ENCODE measurements at regions not wholly inside any gene's neighbourhood (a gene's known extent, or its start where the extent isn't known, plus 50 kb on each side); places are given as distances from the start of the nearest gene placed in this dataset.

DNA sequence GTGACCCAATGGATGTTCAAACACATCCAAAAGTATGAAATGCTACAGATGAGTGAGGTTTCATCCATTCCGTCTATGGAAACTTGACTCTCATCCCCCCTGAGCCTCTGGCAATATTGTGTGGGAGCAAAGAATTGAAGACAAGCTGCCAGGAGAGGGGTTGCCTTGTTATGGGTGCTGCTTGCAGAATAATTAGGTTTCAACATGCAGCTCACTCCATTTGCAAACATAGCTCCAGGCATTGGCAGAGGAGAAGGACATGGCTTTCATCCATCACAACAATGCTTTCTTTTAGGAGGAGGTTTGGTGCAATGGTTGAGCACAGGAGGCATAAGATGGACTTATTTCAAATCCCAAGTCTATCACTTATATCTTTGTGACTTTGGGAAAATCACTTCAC, 220.7 kb upstream of the SRRM4 start:
- Histone ChIP-seq H3K4me3 (ENCODE audit: low read depth, low read length) (no peak overlapping the region), H3K4me1 (ENCODE audit: control insufficient read depth, insufficient read depth, low read length) (no peaks in the 10 kb centered on the region), H3K36me3 (ENCODE audit: control insufficient read depth, insufficient read depth, low read length) (no peaks in the 10 kb centered on the region), H3K9me3 (ENCODE audit: control insufficient read depth, insufficient read depth, low read depth, low read length) (no peaks in the 10 kb centered on the region), H3K27ac (ENCODE audit: low read depth, low read length) (no peak overlapping the region), H3K27me3 (ENCODE audit: control insufficient read depth, insufficient read depth, low read length) (no peaks in the 10 kb centered on the region), H3K9ac (ENCODE audit: low read length) (no peak overlapping the region)

DNA sequence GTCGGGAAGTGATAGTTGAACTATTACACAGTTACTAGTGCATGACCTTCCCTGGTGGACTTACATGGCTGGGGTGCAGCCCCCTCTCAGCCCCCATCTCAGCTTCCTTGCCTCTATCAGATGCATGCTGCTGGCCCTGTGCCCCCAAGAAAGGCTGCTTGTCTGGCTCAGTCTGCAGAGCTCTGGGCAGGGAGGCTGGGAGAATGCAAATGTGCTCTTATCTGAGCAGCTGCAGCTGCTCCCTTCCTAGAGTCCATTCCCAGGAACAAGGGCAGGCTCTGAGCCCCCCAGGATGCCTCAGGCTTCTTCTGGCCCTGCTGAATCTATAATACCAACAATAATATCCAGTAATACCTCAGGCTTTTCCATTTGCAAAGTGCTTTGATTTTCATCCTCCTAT, 218.1 kb upstream of the SRRM4 start:
- no peak overlapping the region for H3K27ac ChIP-seq (ENCODE audit: low read depth, low read length)
- peaks cover 1% of the 10 kb centered on the region; the same call in 1 of the 2 replicates for H3K27me3 ChIP-seq (ENCODE audit: control insufficient read depth, insufficient read depth, low read length)
- H3K4me1 ChIP-seq (ENCODE audit: control insufficient read depth, insufficient read depth, low read length), result no peaks in the 10 kb centered on the region
- H3K9ac ChIP-seq (ENCODE audit: low read length), result no peak overlapping the region
- H3K36me3 ChIP-seq (ENCODE audit: control insufficient read depth, insufficient read depth, low read length), result no peaks in the 10 kb centered on the region
- H3K4me3 ChIP-seq (ENCODE audit: low read depth, low read length), result no peak overlapping the region
- no peaks in the 10 kb centered on the region for H3K9me3 ChIP-seq (ENCODE audit: control insufficient read depth, insufficient read depth, low read depth, low read length)

DNA sequence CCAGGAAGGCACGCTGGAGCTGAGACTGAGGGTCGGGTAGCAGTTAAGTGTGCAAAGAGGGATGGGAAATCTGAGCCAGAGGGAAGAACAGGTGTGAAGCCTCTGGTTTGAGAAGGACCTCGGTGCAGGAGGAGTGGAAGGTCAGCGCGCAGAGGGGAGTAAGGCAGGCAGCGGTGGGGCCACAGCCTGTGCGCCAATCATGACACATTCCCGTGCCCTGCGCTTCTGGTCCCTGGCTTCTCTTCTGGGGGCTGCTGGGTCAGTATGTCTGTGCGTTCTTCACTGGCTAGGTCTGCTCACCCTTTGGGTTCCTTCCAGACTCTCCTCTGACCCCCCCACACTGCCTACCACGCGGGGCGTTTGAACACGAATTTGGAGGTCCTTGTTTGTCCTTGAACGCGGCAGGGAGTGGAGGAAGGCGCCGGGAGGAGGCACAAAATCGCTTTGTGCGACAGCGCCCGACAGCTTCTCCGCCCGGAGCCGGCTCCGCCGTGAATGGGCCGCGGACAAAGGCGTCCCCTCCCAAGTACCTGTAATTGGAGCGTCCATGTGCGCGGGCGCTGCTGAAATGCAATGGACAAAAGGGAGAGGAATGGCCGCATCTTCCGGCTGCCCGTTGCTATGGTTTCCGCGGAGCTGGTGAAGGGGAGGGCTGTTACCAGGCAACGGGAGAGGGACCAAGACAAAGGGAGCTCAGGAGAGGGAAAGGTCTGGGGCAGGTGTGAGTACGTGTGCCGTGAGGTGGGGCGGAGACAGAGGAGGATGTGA, 207.2 kb upstream of the SRRM4 start:
- Histone ChIP-seq H3K4me1 (ENCODE audit: control insufficient read depth, insufficient read depth, low read length) (peaks cover 20% of the 10 kb centered on the region; the same call in 1 of the 2 replicates), H3K36me3 (ENCODE audit: control insufficient read depth, insufficient read depth, low read length) (no peaks in the 10 kb centered on the region), H3K27me3 (ENCODE audit: control insufficient read depth, insufficient read depth, low read length) (peaks cover 79% of the 10 kb centered on the region), H3K27ac (ENCODE audit: low read depth, low read length) (no peak overlapping the region), H3K4me3 (ENCODE audit: low read depth, low read length) (peak overlapping the region; percentile 58), H3K9me3 (ENCODE audit: control insufficient read depth, insufficient read depth, low read depth, low read length) (no peaks in the 10 kb centered on the region), H3K9ac (ENCODE audit: low read length) (peak overlapping the region; percentile 27)

DNA sequence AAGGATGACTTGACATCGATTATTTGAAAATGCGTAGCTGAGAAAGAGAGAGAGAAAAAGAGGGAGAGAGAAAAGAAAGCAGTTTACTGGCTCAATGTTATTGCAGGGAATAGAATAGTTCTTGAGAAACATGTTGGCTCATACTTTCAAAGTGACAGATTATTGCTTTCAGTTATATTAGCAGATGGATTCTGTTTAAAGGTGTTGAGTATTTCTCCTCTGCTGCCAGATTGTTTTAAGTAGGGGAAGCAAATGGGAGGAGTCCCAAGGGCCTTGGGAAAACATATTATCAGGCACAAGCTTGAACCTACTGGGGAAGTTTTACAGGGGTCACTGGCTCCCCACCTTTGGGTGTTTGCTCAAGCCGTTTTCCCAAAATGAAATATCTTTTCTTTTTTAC, 203.8 kb upstream of the SRRM4 start:
- Histone ChIP-seq H3K27me3 (ENCODE audit: control insufficient read depth, insufficient read depth, low read length) (peaks cover 61% of the 10 kb centered on the region), H3K9me3 (ENCODE audit: control insufficient read depth, insufficient read depth, low read depth, low read length) (no peaks in the 10 kb centered on the region), H3K4me1 (ENCODE audit: control insufficient read depth, insufficient read depth, low read length) (peaks cover 24% of the 10 kb centered on the region; the same call in 1 of the 2 replicates), H3K9ac (ENCODE audit: low read length) (no peak overlapping the region), H3K27ac (ENCODE audit: low read depth, low read length) (no peak overlapping the region), H3K4me3 (ENCODE audit: low read depth, low read length) (no peak overlapping the region), H3K36me3 (ENCODE audit: control insufficient read depth, insufficient read depth, low read length) (no peaks in the 10 kb centered on the region)

DNA sequence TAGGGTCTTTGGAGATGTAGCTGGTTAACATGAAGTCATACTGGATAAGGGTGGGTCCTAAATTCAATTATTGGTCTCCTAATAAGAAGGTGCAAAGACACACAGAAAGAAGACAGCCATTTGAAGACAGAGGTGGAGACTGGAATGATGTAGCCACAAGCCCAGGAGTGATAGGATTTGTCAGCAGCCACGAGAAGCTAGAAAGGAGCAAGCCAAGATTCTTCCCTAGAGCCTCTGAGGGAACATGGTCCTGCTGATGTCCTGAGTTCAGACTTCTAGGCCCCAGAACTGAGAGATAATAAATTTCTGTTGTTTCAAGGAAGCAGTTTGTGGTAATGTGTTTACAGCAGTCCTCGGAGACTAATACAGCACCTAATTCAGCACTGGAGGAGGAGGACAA, 203.3 kb upstream of the SRRM4 start:
- Histone ChIP-seq H3K27ac (ENCODE audit: low read depth, low read length) (no peak overlapping the region), H3K27me3 (ENCODE audit: control insufficient read depth, insufficient read depth, low read length) (peaks cover 55% of the 10 kb centered on the region), H3K4me1 (ENCODE audit: control insufficient read depth, insufficient read depth, low read length) (peaks cover 25% of the 10 kb centered on the region; the same call in 1 of the 2 replicates), H3K9me3 (ENCODE audit: control insufficient read depth, insufficient read depth, low read depth, low read length) (no peaks in the 10 kb centered on the region), H3K9ac (ENCODE audit: low read length) (no peak overlapping the region), H3K4me3 (ENCODE audit: low read depth, low read length) (no peak overlapping the region), H3K36me3 (ENCODE audit: control insufficient read depth, insufficient read depth, low read length) (no peaks in the 10 kb centered on the region)

DNA sequence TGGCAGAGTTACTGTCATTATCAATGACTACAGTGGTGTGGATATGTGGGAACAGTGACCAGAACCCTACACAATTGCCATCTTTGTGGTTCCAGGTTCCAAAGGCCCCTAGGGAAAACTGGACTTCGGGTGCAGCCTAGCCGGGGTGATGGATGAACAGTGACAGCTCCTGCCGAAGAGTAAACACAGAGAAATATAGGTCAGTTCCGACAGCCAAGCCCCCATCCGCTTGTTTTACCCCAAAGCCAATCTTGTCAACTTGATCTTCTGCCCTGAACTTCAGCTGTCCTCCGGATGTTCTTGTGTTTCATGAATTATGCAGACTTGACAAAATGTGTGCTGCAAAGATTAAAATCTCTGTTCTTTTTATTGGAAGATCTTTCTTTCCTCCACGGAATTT, 200.4 kb upstream of the SRRM4 start:
- Histone ChIP-seq H3K4me3 (ENCODE audit: low read depth, low read length) (no peak overlapping the region), H3K9me3 (ENCODE audit: control insufficient read depth, insufficient read depth, low read depth, low read length) (no peaks in the 10 kb centered on the region), H3K9ac (ENCODE audit: low read length) (no peak overlapping the region), H3K27ac (ENCODE audit: low read depth, low read length) (no peak overlapping the region), H3K36me3 (ENCODE audit: control insufficient read depth, insufficient read depth, low read length) (no peaks in the 10 kb centered on the region), H3K27me3 (ENCODE audit: control insufficient read depth, insufficient read depth, low read length) (peaks cover 34% of the 10 kb centered on the region), H3K4me1 (ENCODE audit: control insufficient read depth, insufficient read depth, low read length) (peaks cover 16% of the 10 kb centered on the region; the same call in 1 of the 2 replicates)

DNA sequence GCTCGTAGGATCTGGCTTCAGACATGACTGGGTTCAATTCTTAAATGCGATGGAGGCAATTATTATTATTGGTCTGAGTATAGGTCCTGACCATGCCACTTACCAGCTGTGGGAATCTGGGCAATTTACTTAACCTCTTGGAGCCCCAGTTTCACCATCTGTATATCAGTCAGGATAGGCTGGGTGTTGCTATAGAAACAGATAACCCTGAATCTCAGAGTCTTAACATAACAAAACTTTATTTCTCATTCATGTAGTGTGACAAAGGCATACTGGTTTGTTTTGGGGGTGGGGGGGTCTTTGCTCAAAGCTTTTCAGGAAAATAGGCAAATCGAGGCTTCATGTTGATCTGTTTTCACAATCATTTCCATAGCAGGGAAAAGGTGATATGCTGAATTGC, 199.6 kb upstream of the SRRM4 start:
- Histone ChIP-seq H3K27me3 (ENCODE audit: control insufficient read depth, insufficient read depth, low read length) (peaks cover 27% of the 10 kb centered on the region; the same call in 1 of the 2 replicates), H3K36me3 (ENCODE audit: control insufficient read depth, insufficient read depth, low read length) (no peaks in the 10 kb centered on the region), H3K4me3 (ENCODE audit: low read depth, low read length) (no peak overlapping the region)

DNA sequence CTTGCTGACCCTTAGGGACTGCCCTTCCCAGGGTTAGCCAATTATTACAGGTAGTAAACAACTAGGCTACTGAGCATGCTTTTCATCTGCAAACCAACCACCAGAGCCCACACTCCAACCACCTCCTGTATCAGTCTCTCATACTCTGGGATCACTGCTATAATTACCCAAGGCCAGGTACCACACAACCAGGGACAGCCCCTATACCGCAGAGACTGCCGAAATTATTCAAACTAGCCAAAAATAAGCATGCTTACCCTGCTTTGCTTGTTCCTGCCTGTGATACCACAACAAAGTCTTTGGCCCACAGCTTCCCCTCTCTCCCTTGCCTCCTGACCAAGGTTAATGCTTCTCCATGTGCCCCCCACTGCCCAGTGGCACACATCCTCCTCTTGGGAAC, 197.6 kb upstream of the SRRM4 start:
- no peak overlapping the region for H3K27ac ChIP-seq (ENCODE audit: low read depth, low read length)
- peaks cover 8% of the 10 kb centered on the region; the same call in 1 of the 2 replicates for H3K27me3 ChIP-seq (ENCODE audit: control insufficient read depth, insufficient read depth, low read length)
- H3K36me3 ChIP-seq (ENCODE audit: control insufficient read depth, insufficient read depth, low read length), result no peaks in the 10 kb centered on the region
- H3K4me3 ChIP-seq (ENCODE audit: low read depth, low read length), result no peak overlapping the region
- peaks cover 16% of the 10 kb centered on the region; the same call in 1 of the 2 replicates for H3K4me1 ChIP-seq (ENCODE audit: control insufficient read depth, insufficient read depth, low read length)
- no peak overlapping the region for H3K9ac ChIP-seq (ENCODE audit: low read length)
- no peaks in the 10 kb centered on the region for H3K9me3 ChIP-seq (ENCODE audit: control insufficient read depth, insufficient read depth, low read depth, low read length)

More for the DNA sequence above, 199.6 kb upstream of the SRRM4 start:
- no peaks in the 10 kb centered on the region for H3K9me3 ChIP-seq (ENCODE audit: control insufficient read depth, insufficient read depth, low read depth, low read length)
- peaks cover 16% of the 10 kb centered on the region; the same call in 1 of the 2 replicates for H3K4me1 ChIP-seq (ENCODE audit: control insufficient read depth, insufficient read depth, low read length)
- no peak overlapping the region for H3K27ac ChIP-seq (ENCODE audit: low read depth, low read length)
- H3K9ac ChIP-seq (ENCODE audit: low read length), result no peak overlapping the region

DNA sequence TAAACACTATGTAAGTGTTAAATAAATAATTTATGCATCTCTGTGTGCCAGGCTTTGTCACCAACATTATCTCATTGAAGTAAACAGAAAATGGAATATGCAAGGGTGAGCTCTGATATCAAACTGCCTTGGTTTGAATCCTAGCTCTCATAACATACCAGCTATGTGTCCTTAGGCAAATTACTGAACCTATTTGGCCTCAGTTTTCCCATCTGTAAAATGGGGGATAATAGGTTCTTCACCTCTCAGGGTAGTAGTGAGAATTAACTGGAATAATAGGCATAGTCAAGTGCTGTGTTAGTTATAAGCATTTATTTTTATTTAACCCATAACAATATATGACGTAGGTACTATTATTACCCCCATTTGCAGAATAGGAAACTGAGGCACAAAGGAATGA, 190.8 kb upstream of the SRRM4 start:
- no peak overlapping the region for H3K4me3 ChIP-seq (ENCODE audit: low read depth, low read length)
- H3K36me3 ChIP-seq (ENCODE audit: control insufficient read depth, insufficient read depth, low read length), result no peaks in the 10 kb centered on the region
- H3K4me1 ChIP-seq (ENCODE audit: control insufficient read depth, insufficient read depth, low read length), result no peaks in the 10 kb centered on the region
- no peak overlapping the region for H3K9ac ChIP-seq (ENCODE audit: low read length)
- H3K27ac ChIP-seq (ENCODE audit: low read depth, low read length), result no peak overlapping the region
- H3K9me3 ChIP-seq (ENCODE audit: control insufficient read depth, insufficient read depth, low read depth, low read length), result no peaks in the 10 kb centered on the region
- H3K27me3 ChIP-seq (ENCODE audit: control insufficient read depth, insufficient read depth, low read length), result no peaks in the 10 kb centered on the region; the same call in none of the 2 replicates

DNA sequence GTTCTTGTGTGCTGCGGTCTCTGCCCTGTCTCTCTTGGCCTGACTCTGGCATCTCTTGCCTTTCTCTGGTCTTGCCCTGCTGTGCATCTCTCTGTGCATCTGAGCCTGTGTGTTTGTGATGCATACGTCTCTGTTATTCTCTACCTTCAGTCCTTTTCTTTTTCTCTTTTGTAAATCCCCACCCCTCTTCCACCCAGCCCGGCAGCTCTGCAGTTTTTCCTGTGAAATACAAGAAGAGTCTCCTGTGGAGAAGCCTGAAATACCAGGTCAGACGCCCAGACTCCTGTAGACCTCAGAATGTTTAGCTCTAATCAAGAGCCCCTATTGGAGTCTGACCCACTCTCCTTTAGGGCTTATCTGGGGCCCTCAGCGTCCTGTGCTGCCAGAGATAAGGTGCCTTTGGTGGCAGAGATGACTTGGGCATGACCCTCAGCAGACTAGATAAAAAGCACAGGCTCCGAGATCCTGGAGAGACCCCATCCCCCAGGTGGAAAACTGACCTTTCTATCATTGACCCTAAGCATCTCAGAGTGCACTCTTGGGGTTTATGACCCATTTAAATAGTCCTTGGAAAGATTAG, 167.5 kb upstream of the SRRM4 start:
- Histone ChIP-seq H3K4me3 (ENCODE audit: low read depth, low read length) (no peak overlapping the region), H3K27ac (ENCODE audit: low read depth, low read length) (no peak overlapping the region)

DNA sequence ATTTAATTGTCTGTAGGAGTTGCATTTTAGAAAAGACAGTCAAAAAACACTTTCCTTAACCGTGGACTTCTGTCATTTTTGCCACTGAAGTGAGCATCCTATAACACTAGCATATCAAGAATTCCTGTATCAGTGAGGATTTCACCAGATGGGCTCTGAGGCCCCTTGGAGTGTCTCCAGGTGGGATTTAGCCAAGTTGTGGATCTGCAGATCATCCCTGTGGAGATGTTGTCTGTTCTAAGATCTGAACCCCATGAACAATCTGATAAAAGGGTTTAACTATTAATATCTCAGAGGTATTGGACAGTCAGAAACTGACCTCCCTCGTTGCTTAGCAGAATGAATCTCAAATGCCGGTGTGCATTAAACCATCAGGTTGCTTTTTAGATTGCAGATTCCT, 165.0 kb upstream of the SRRM4 start:
- H3K9me3 ChIP-seq (ENCODE audit: control insufficient read depth, insufficient read depth, low read depth, low read length), result no peaks in the 10 kb centered on the region
- peaks cover 7% of the 10 kb centered on the region; the same call in 1 of the 2 replicates for H3K4me1 ChIP-seq (ENCODE audit: control insufficient read depth, insufficient read depth, low read length)
- no peaks in the 10 kb centered on the region for H3K27me3 ChIP-seq (ENCODE audit: control insufficient read depth, insufficient read depth, low read length)
- no peak overlapping the region for H3K4me3 ChIP-seq (ENCODE audit: low read depth, low read length)
- no peak overlapping the region for H3K9ac ChIP-seq (ENCODE audit: low read length)
- H3K36me3 ChIP-seq (ENCODE audit: control insufficient read depth, insufficient read depth, low read length), result no peaks in the 10 kb centered on the region
- H3K27ac ChIP-seq (ENCODE audit: low read depth, low read length), result no peak overlapping the region

More for the DNA sequence above, 167.5 kb upstream of the SRRM4 start:
- no peak overlapping the region for H3K9ac ChIP-seq (ENCODE audit: low read length)
- H3K36me3 ChIP-seq (ENCODE audit: control insufficient read depth, insufficient read depth, low read length), result no peaks in the 10 kb centered on the region
- H3K4me1 ChIP-seq (ENCODE audit: control insufficient read depth, insufficient read depth, low read length), result peaks cover 7% of the 10 kb centered on the region; the same call in 1 of the 2 replicates
- H3K9me3 ChIP-seq (ENCODE audit: control insufficient read depth, insufficient read depth, low read depth, low read length), result no peaks in the 10 kb centered on the region
- H3K27me3 ChIP-seq (ENCODE audit: control insufficient read depth, insufficient read depth, low read length), result no peaks in the 10 kb centered on the region
